Activated T-cell treated with anti-CD3 and anti-CD28 coated beads, Interleukin-2, amount 50 U/mL, for 4 hours (primary cell): ENCODE measurements at regions not wholly inside any gene's neighbourhood (a gene's known extent, or its start where the extent isn't known, plus 50 kb on each side); places are given as distances from the start of the nearest gene placed in this dataset.
"Not testable (repeated sequence)": the region's sequence is repeated elsewhere in the genome, so short reads cannot be mapped to it uniquely, and the experiment has no call there.

ENCODE experiments used
- ATAC-seq, 2 donors: fragments of 200-7000 bp; cut with Tn5 transposase; one replicate each; pipeline ENCODE4 v1.10.0; 2021
- DNase-seq: peaks from one replicate; pipeline ENCODE4 v3.0.0-alpha.2; 2020
- H3K27me3 Mint-ChIP-seq: one replicate; pipeline ENCODE4 v1.8.0; 2021; ENCODE audit warnings: low read depth, mixed read lengths
- H3K36me3 Mint-ChIP-seq: one replicate; pipeline ENCODE4 v1.8.0; 2022; ENCODE audit warnings: mixed read lengths; ENCODE audit not compliant: insufficient read depth
- H3K4me1 Mint-ChIP-seq: one replicate; pipeline ENCODE4 v1.8.0; 2021; ENCODE audit warnings: low read depth, mixed read lengths
- H3K4me3 Mint-ChIP-seq: one replicate; pipeline ENCODE4 v1.8.0; 2021; ENCODE audit warnings: mild to moderate bottlenecking, moderate library complexity, mixed read lengths
- H3K9me3 Mint-ChIP-seq: one replicate; pipeline ENCODE4 v1.8.0; 2021; ENCODE audit warnings: mixed read lengths

DNA sequence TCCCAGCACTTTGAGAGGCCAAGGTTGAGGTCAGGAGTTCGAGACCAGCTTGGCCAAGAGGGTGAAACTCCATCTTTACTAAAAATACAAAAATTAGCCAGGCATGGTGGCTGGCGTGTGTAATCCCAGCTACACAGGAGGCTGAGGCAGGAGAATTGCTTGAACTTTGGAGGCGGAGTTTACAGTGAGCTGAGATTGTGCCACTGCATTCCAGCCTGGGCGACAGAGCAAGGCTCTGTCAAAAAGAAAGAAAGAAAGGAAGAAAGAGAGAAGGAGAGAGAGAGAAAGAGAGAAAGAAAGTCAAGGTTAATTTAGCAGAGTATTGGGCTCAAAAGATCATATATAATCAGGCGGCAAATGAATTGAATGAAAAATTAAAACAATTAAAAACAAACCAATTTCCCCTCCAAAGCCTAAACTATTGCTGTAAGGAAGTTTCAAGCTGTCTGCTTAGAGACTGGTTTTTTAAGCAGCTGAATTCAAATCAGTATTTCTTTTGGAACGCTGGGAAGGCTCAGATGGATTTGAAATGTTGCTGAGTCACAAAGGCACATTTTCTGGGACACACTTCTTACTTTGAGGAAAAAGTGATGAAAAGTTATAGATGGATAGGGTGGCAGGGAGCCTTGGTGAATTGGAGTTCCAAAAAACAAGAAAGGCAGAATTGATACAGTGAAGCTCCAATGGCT lies 81.3 kb upstream of the BHLHE40 start:
- H3K4me3 Mint-ChIP-seq, result no peak overlapping the region

DNA sequence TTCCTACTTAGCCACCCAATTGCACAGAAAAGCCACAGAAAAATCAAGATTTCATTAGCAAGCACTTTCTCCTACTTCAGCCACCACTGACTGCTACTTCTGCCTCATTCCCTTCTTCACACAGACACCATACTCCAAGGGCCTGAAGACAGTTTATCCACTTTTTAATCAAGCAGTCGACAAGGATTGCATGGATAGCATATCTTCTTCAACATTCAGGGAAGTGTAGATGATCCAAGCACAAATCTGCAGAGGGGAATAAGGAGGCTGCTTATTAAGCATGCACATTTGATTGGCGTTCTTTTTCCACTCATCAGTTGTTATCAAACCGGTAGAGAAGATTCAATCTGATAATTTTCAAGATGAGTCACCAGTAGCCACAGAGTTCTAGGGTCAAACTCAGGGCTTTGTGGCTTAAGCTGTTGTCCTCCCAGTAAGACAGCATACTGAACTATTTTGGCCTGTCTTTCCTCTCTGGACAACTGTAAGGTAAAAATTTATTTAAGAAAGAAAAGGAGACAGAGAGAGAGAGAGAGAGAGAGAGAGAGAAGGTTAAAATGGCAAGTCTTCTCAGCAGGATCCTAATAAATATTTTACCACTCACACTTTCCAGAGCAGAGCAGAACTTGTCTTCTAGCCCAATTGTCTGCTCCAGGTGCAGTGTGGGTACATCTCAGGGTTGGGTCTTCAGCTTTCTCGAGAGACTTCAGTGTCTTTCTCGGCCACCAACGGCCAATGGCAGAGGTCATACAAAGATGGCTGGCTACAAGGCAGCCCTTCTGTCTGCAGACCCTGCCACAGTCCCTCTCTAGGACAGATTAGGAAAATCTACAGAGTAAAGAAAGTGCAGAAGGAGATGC lies 80.6 kb upstream of the BHLHE40 start:
- DNase-seq (no peak), ATAC-seq (peak; percentile 75 to 76)
- Mint-ChIP-seq H3K9me3 (no peaks in the 10 kb centered on the region), H3K4me1 (peaks cover 32% of the 10 kb centered on the region), H3K27me3 (no peaks in the 10 kb centered on the region), H3K4me3 (no peak overlapping the region), H3K36me3 (no peaks in the 10 kb centered on the region)

More for the DNA sequence above, 81.3 kb upstream of the BHLHE40 start:
- H3K27me3 Mint-ChIP-seq, result no peaks in the 10 kb centered on the region
- no peaks in the 10 kb centered on the region for H3K9me3 Mint-ChIP-seq
- DNase-seq, result no peak
- H3K4me1 Mint-ChIP-seq, result peaks cover 34% of the 10 kb centered on the region
- H3K36me3 Mint-ChIP-seq, result no peaks in the 10 kb centered on the region
- ATAC-seq, result no peak

DNA sequence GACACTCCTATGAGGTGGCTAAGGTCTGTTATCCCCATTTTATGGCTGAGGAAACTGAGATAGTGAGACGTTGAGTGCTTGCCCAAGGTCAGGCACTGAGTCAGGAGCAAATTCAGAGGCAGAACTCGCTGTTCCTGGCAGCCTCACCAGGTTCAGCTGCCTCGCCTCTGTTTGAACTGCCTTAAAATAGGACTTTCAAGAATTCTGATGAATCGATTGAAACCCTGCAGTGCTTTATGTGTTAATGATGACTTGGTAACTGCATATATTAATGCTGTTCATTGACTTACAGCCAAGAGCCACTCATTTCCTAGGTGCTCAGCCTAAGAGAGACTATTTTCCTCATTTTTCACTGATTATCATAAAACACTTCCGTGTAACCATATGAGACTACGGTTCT lies 79.5 kb upstream of the BHLHE40 start:
- Mint-ChIP-seq H3K4me3 (no peak overlapping the region), H3K27me3 (no peaks in the 10 kb centered on the region), H3K9me3 (no peaks in the 10 kb centered on the region), H3K4me1 (peaks cover 40% of the 10 kb centered on the region), H3K36me3 (no peaks in the 10 kb centered on the region)
- no peak for DNase-seq
- peak; percentile 19 to 24 for ATAC-seq

DNA sequence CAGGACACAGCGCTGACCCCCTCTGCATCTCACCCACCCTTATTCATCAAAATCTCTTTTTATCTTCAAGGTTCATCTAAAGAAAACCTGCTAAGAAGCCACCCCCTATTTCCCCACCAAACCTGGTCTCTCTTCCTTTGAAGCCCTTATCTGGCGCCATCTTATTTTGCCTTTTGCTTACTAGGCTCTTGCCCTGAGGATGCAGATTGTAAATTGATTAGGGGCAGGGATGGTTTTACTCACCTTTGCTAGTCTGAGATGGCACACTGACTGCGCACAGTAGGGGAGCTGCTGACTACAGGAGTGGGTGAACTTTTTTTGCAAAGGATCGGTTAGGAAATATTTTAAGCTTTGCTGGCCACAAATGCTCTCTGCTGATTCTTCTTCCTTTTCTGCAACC lies 78.9 kb upstream of the BHLHE40 start:
- peaks cover 46% of the 10 kb centered on the region for H3K4me1 Mint-ChIP-seq
- no peak for DNase-seq

DNA sequence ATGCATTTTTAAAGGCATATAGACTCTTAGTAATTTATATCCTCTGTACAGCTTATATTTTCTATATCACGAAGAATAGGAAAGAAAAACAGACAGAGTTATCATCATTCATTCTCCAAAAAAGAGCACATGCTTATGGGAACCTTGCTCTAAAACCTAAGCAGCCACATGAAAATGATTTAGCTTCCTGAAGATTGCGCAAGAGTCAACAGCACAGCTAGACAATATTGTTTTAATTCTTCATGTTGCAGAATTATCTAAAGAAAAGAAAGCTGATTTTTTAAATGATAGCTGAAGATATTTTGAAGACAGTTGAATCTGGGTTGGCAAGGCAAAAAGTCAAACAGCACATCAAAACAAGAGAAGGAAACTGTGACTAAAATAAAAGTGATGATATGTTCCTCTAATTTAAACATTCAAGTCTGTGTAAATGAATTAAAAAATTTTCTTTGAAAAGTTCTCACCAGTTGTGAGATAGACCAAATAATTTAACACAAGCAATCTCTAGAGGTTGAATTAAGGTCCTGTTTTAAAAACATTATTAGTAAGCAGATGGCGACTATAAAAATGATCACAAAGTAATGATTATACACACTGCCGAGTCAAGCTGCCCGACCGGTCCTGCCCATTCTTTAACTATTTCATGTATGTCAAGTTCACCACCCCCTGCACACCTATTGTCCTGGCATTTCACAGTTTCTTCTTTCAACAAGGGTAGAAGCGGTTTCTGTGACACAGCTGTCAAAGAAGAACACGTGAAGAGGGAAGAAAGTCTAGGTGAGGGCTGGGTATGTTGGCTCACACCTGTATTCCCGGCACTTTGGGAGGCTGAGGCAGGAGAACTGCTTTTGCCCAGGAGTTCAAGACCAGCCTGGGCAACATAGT lies 74.2 kb upstream of the BHLHE40 start:
- H3K4me3 Mint-ChIP-seq, result peak overlapping the region; percentile 2
- DNase-seq (no peak), ATAC-seq (no peak)
- H3K27me3 Mint-ChIP-seq, result no peaks in the 10 kb centered on the region
- H3K9me3 Mint-ChIP-seq, result no peaks in the 10 kb centered on the region
- no peaks in the 10 kb centered on the region for H3K36me3 Mint-ChIP-seq
- H3K4me1 Mint-ChIP-seq, result peaks cover 67% of the 10 kb centered on the region

More for the DNA sequence above, 78.9 kb upstream of the BHLHE40 start:
- no peak overlapping the region for H3K4me3 Mint-ChIP-seq
- H3K36me3 Mint-ChIP-seq, result no peaks in the 10 kb centered on the region
- H3K9me3 Mint-ChIP-seq, result no peaks in the 10 kb centered on the region
- H3K27me3 Mint-ChIP-seq, result no peaks in the 10 kb centered on the region
- peak in 1 of 2 donors; percentile 35 for ATAC-seq

DNA sequence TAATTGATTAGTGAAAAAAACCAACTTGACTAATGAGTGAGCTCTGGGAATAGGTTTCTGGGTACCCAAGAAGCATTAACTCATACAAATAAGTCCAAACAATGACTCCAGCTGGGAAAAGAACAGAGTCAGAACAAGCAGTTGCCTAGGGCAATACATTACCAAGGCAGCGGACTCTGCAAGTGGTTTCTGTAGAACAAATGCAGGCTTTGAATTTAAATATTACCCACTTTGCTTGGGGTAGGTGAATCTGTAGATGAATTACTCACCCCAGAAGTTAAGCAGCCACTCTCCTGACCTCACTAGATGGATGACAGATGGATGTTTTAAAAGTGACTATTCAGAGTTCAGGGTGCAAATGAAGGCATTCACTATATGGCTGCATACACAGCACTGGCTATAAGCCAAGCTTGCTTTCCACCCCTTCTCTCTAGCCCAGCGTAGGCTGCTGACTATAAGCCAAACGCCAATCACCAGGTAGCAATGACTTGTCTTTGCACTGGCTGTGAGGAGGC lies 73.1 kb upstream of the BHLHE40 start:
- ATAC-seq, result peak; percentile 65 to 72
- H3K4me3 Mint-ChIP-seq, result no peak overlapping the region
- peaks cover 61% of the 10 kb centered on the region for H3K4me1 Mint-ChIP-seq
- DNase-seq, result no peak
- H3K36me3 Mint-ChIP-seq, result no peaks in the 10 kb centered on the region
- no peaks in the 10 kb centered on the region for H3K9me3 Mint-ChIP-seq
- no peaks in the 10 kb centered on the region for H3K27me3 Mint-ChIP-seq

DNA sequence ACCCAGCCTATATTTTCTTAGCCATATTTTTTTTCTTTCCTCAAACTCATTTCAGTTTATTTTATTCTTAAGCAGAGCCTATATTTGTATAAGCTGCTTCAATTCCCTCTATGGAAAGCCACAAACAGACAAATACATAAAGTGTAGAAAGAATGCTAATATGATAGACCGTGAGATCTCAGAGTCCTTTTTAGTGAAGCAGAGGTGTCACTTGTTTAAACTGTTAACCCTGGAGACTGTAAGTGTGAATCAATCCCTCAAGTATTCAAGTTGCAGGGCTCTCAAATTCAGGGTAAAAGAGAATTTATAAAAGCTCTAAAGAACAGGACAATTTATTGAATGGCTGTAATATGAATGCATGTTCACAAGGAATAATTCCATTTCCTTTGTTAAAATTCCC lies 72.2 kb upstream of the BHLHE40 start:
- Mint-ChIP-seq H3K4me3 (no peak overlapping the region), H3K4me1 (peaks cover 61% of the 10 kb centered on the region), H3K27me3 (no peaks in the 10 kb centered on the region), H3K9me3 (no peaks in the 10 kb centered on the region), H3K36me3 (no peaks in the 10 kb centered on the region)
- ATAC-seq (no peak), DNase-seq (no peak)

DNA sequence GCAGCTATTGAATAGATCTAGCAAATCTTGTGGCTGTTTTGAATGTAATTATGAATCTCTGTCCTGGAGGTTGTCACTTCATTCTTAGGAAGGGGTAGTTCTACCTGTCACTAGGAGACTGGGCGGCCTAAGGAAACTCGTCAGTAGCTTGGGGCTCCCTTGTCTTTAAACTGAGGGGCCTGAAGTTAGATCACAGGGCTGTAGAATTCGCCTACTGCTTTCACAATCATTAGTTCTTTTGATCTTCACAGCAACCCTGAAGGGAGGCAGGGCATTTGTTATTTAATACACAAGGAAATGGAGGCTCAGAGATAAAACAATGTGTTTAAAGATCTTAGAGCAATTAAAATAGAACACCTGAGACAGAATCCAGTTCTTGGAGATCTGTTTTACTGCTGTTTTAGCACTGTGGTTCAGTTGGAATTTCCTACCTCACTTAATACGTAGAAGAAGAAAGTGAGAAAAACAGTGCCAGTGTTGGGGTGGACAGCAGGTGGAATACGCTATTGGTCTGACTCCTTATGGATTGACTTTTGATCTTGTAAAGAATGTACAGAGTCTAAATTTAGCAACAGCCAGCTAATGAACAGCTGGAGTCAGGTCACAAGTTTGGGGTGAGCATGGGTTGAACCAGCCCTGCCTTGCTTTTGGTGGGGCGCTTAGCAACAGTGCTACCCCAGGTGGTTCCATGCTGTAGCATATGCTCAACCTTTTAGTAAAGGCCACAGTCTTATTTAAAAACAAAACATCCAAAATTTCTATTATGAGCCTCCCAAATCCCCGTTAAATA lies 71.4 kb upstream of the BHLHE40 start:
- Mint-ChIP-seq H3K36me3 (no peaks in the 10 kb centered on the region), H3K4me1 (peaks cover 58% of the 10 kb centered on the region), H3K27me3 (no peaks in the 10 kb centered on the region), H3K4me3 (peak overlapping the region; percentile 56), H3K9me3 (no peaks in the 10 kb centered on the region)
- peak; percentile 23 to 25 for ATAC-seq
- DNase-seq, result no peak

DNA sequence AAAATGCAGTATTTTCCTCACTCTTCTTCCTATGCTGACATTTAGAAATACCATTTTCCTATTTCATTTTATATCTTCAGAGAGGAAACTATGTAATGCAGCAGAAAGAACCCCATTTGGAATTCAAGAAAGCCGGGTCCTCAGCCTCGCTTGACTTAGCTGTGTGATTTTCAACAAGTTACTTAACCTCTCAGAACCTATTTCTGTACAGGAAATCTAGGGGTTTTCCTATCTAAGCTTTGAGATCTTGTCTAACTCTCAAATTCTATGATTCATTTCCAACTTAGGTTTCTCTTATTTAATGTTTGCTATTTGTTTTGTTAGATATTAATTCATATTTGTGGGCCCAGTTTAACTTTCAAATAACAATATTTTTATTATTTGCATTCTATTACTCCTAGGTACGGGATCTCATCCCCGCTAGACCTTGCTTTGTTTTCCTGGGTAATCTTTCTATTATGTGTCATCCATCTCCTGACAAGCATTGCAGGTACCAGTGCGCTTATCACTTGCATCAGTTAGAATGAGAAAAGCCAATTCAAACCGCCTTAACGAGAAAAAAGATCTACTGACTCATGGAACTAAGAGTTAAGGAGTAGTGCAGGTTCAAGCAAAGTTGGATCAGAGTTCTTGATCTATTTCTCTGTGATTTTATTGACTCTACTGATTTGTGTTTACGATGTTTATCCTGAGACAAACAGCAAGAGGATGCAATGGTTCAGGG lies 70.6 kb upstream of the BHLHE40 start:
- no peaks in the 10 kb centered on the region for H3K36me3 Mint-ChIP-seq
- H3K4me3 Mint-ChIP-seq, result peak overlapping the region; percentile 45
- no peak for DNase-seq
- peaks cover 2% of the 10 kb centered on the region for H3K9me3 Mint-ChIP-seq
- H3K4me1 Mint-ChIP-seq, result peaks cover 58% of the 10 kb centered on the region
- no peaks in the 10 kb centered on the region for H3K27me3 Mint-ChIP-seq
- peak; percentile 70 to 77 for ATAC-seq

DNA sequence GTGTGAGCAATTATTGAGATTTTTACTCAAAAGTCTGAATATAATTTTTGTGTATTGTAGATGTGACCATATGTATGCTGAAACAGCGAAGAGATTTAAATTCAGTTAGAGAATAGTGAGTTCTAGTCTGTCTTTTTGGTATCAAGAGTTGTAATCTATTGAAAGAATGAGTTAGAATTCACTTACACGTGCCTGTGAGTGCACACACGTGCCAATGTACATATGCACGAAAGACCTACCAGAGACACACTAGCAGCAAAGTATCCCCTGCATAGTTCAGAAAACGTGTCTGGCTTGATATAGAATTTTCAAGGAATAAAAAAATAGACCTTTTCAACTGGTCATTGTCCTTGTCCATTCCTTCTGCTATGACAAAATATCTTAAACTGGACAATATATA lies 64.8 kb upstream of the BHLHE40 start:
- peaks cover 3% of the 10 kb centered on the region for H3K4me1 Mint-ChIP-seq
- no peaks in the 10 kb centered on the region for H3K27me3 Mint-ChIP-seq
- ATAC-seq, result no peak
- no peak overlapping the region for H3K4me3 Mint-ChIP-seq
- DNase-seq, result no peak
- H3K9me3 Mint-ChIP-seq, result peaks cover 6% of the 10 kb centered on the region
- no peaks in the 10 kb centered on the region for H3K36me3 Mint-ChIP-seq

DNA sequence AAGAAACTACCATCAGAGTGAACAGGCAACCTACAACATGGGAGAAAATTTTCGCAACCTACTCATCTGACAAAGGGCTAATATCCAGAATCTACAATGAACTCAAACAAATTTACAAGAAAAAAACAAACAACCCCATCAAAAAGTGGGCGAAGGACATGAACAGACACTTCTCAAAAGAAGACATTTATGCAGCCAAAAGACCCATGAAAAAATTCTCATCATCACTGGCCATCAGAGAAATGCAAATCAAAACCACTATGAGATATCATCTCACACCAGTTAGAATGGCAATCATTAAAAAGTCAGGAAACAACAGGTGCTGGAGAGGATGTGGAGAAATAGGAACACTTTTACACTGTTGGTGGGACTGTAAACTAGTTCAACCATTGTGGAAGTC lies 57.6 kb upstream of the BHLHE40 start:
- H3K9me3 Mint-ChIP-seq, H3K4me3 Mint-ChIP-seq, H3K4me1 Mint-ChIP-seq, H3K36me3 Mint-ChIP-seq, DNase-seq, ATAC-seq, H3K27me3 Mint-ChIP-seq: not testable (repeated sequence)

DNA sequence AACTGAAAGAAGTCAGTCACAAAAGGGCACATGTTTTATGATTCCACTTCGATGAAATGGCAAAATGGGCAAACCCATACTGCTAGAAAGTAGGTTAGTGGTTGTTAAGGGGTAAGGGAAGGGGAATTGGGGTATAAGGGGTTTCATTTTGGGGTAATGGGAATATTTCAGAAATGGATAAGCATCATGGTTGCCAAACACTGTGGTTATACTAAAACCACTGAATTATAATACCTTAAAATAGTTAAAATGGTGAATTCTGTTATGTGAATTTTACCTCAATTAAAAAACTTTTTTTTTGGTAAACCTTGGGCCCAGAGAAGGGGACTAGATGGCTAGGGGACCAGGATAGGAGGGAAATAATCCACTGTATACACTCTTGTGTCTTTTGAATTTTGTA lies 52.3 kb upstream of the BHLHE40 start:
- Mint-ChIP-seq H3K4me1 (peaks cover 16% of the 10 kb centered on the region), H3K4me3 (no peak overlapping the region), H3K27me3 (no peaks in the 10 kb centered on the region), H3K36me3 (no peaks in the 10 kb centered on the region), H3K9me3 (no peaks in the 10 kb centered on the region)
- DNase-seq (no peak), ATAC-seq (no peak)

DNA sequence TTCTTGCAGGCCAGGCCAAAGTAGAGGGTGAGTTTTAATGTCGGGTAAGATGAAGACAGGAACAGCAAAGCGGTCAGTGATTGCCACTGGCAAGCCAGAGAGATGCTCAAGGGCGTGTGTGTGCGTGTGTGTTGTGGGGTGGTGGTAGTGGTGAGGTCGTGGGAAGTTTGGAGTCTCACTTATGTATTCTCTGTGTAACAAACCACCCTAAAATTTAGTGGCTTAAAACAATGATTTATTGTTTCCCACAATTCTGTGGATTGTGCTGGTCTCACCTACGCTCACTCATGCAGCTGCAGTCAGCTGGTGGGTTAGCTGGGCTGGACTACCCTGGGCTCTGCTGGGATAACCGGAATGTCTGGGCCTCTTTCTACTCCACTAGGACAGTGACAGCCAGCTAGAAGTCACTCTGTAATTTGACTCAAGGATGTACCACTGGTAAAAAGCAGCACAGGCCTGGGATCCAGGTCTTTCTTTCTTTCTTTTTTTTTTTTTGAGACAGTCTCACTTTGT lies 50.9 kb upstream of the BHLHE40 start:
- H3K9me3 Mint-ChIP-seq, result no peaks in the 10 kb centered on the region
- H3K4me1 Mint-ChIP-seq, result peaks cover 16% of the 10 kb centered on the region
- no peaks in the 10 kb centered on the region for H3K36me3 Mint-ChIP-seq
- no peaks in the 10 kb centered on the region for H3K27me3 Mint-ChIP-seq
- H3K4me3 Mint-ChIP-seq, result no peak overlapping the region
- DNase-seq (no peak), ATAC-seq (no peak)
